ENCODE measurements at regions not wholly inside any gene's neighbourhood (a gene's known extent, or its start where the extent isn't known, plus 50 kb on each side); places are given as distances from the start of the nearest gene placed in this dataset.

GRCh38 chr11:130725421-130726233, 190.7 kb downstream of the SNX19 start:
- Histone ChIP-seq H3K27ac (ENCODE audit: low read length) (no peak overlapping the region), H3K4me3 (ENCODE audit: low read length) (no peak overlapping the region)

GRCh38 chr11:130726234-130727037, 189.8 kb downstream of the SNX19 start:
- H3K36me3 ChIP-seq (ENCODE audit: insufficient read depth, low read depth, low read length): no peaks in the 10 kb centered on the region
- no peak overlapping the region for H3K4me3 ChIP-seq (ENCODE audit: low read length)
- H3K9ac ChIP-seq (ENCODE audit: low read depth, low read length): no peak overlapping the region
- H3K27me3 ChIP-seq (ENCODE audit: insufficient read depth, low read length): no peaks in the 10 kb centered on the region; the same call in 1 of the 2 replicates
- peaks cover 7% of the 10 kb centered on the region for H3K9me3 ChIP-seq (ENCODE audit: insufficient read depth, low read depth, low read length)
- no peak overlapping the region for H3K27ac ChIP-seq (ENCODE audit: low read length)
- H3K4me1 ChIP-seq (ENCODE audit: insufficient read depth, low read length): no peaks in the 10 kb centered on the region

More at GRCh38 chr11:130725421-130726233, 190.7 kb downstream of the SNX19 start:
- H3K36me3 ChIP-seq (ENCODE audit: insufficient read depth, low read depth, low read length): no peaks in the 10 kb centered on the region
- no peaks in the 10 kb centered on the region; the same call in 1 of the 2 replicates for H3K27me3 ChIP-seq (ENCODE audit: insufficient read depth, low read length)
- H3K9me3 ChIP-seq (ENCODE audit: insufficient read depth, low read depth, low read length): peaks cover 7% of the 10 kb centered on the region
- no peaks in the 10 kb centered on the region for H3K4me1 ChIP-seq (ENCODE audit: insufficient read depth, low read length)
- no peak overlapping the region for H3K9ac ChIP-seq (ENCODE audit: low read depth, low read length)

- no peak overlapping the region for H3K27ac ChIP-seq (ENCODE audit: low read length)
These were observed 188.8 kb downstream of the SNX19 start for GRCh38 chr11:130727157-130728119.

GRCh38 chr11:130728185-130729180, 187.8 kb downstream of the SNX19 start:
- no peak overlapping the region for H3K4me3 ChIP-seq (ENCODE audit: low read length)
- no peaks in the 10 kb centered on the region; the same call in 1 of the 2 replicates for H3K27me3 ChIP-seq (ENCODE audit: insufficient read depth, low read length)
- peaks cover 7% of the 10 kb centered on the region for H3K9me3 ChIP-seq (ENCODE audit: insufficient read depth, low read depth, low read length)
- no peaks in the 10 kb centered on the region for H3K4me1 ChIP-seq (ENCODE audit: insufficient read depth, low read length)
- no peak overlapping the region for H3K9ac ChIP-seq (ENCODE audit: low read depth, low read length)
- H3K36me3 ChIP-seq (ENCODE audit: insufficient read depth, low read depth, low read length): no peaks in the 10 kb centered on the region
- H3K27ac ChIP-seq (ENCODE audit: low read length): no peak overlapping the region

More at GRCh38 chr11:130727157-130728119, 188.8 kb downstream of the SNX19 start:
- Histone ChIP-seq H3K4me1 (ENCODE audit: insufficient read depth, low read length) (no peaks in the 10 kb centered on the region), H3K9me3 (ENCODE audit: insufficient read depth, low read depth, low read length) (peaks cover 7% of the 10 kb centered on the region), H3K36me3 (ENCODE audit: insufficient read depth, low read depth, low read length) (no peaks in the 10 kb centered on the region), H3K4me3 (ENCODE audit: low read length) (no peak overlapping the region), H3K27me3 (ENCODE audit: insufficient read depth, low read length) (no peaks in the 10 kb centered on the region; the same call in 1 of the 2 replicates), H3K9ac (ENCODE audit: low read depth, low read length) (no peak overlapping the region)

GRCh38 chr11:130729193-130729592, 187.1 kb downstream of the SNX19 start:
- Histone ChIP-seq H3K36me3 (ENCODE audit: insufficient read depth, low read depth, low read length) (no peaks in the 10 kb centered on the region), H3K27ac (ENCODE audit: low read length) (no peak overlapping the region), H3K4me1 (ENCODE audit: insufficient read depth, low read length) (no peaks in the 10 kb centered on the region), H3K4me3 (ENCODE audit: low read length) (no peak overlapping the region), H3K9ac (ENCODE audit: low read depth, low read length) (no peak overlapping the region), H3K27me3 (ENCODE audit: insufficient read depth, low read length) (no peaks in the 10 kb centered on the region; the same call in 1 of the 2 replicates), H3K9me3 (ENCODE audit: insufficient read depth, low read depth, low read length) (peaks cover 7% of the 10 kb centered on the region)

GRCh38 chr11:130729678-130730300, 186.5 kb downstream of the SNX19 start:
- H3K9ac ChIP-seq (ENCODE audit: low read depth, low read length): no peak overlapping the region
- no peaks in the 10 kb centered on the region for H3K4me1 ChIP-seq (ENCODE audit: insufficient read depth, low read length)
- H3K27ac ChIP-seq (ENCODE audit: low read length): no peak overlapping the region
- H3K9me3 ChIP-seq (ENCODE audit: insufficient read depth, low read depth, low read length): peaks cover 13% of the 10 kb centered on the region
- no peak overlapping the region for H3K4me3 ChIP-seq (ENCODE audit: low read length)
- no peaks in the 10 kb centered on the region for H3K36me3 ChIP-seq (ENCODE audit: insufficient read depth, low read depth, low read length)
- no peaks in the 10 kb centered on the region; the same call in 1 of the 2 replicates for H3K27me3 ChIP-seq (ENCODE audit: insufficient read depth, low read length)

GRCh38 chr11:130731401-130731800, 184.9 kb downstream of the SNX19 start:
- Histone ChIP-seq H3K36me3 (ENCODE audit: insufficient read depth, low read depth, low read length) (no peaks in the 10 kb centered on the region), H3K27me3 (ENCODE audit: insufficient read depth, low read length) (no peaks in the 10 kb centered on the region), H3K27ac (ENCODE audit: low read length) (no peak overlapping the region), H3K9ac (ENCODE audit: low read depth, low read length) (no peak overlapping the region), H3K4me1 (ENCODE audit: insufficient read depth, low read length) (no peaks in the 10 kb centered on the region), H3K9me3 (ENCODE audit: insufficient read depth, low read depth, low read length) (peaks cover 15% of the 10 kb centered on the region), H3K4me3 (ENCODE audit: low read length) (no peak overlapping the region)

GRCh38 chr11:130732476-130732875, 183.8 kb downstream of the SNX19 start:
- H3K4me3 ChIP-seq (ENCODE audit: low read length): no peak overlapping the region
- no peaks in the 10 kb centered on the region for H3K4me1 ChIP-seq (ENCODE audit: insufficient read depth, low read length)
- H3K9me3 ChIP-seq (ENCODE audit: insufficient read depth, low read depth, low read length): peaks cover 15% of the 10 kb centered on the region
- no peak overlapping the region for H3K27ac ChIP-seq (ENCODE audit: low read length)
- no peak overlapping the region for H3K9ac ChIP-seq (ENCODE audit: low read depth, low read length)
- H3K27me3 ChIP-seq (ENCODE audit: insufficient read depth, low read length): no peaks in the 10 kb centered on the region
- no peaks in the 10 kb centered on the region for H3K36me3 ChIP-seq (ENCODE audit: insufficient read depth, low read depth, low read length)

GRCh38 chr11:130737041-130737830, 179.0 kb downstream of the SNX19 start:
- no peak overlapping the region for H3K4me3 ChIP-seq (ENCODE audit: low read length)
- no peak overlapping the region for H3K27ac ChIP-seq (ENCODE audit: low read length)
- H3K27me3 ChIP-seq (ENCODE audit: insufficient read depth, low read length): no peaks in the 10 kb centered on the region
- H3K36me3 ChIP-seq (ENCODE audit: insufficient read depth, low read depth, low read length): no peaks in the 10 kb centered on the region
- H3K4me1 ChIP-seq (ENCODE audit: insufficient read depth, low read length): no peaks in the 10 kb centered on the region
- H3K9ac ChIP-seq (ENCODE audit: low read depth, low read length): no peak overlapping the region
- peaks cover 25% of the 10 kb centered on the region for H3K9me3 ChIP-seq (ENCODE audit: insufficient read depth, low read depth, low read length)

Data from iPS-20b (cell line).